ENCODE measurements at regions not wholly inside any gene's neighbourhood (a gene's known extent, or its start where the extent isn't known, plus 50 kb on each side); places are given as distances from the start of the nearest gene placed in this dataset.

- DNase-seq = no peak
These were observed 73.1 kb upstream of the KCNA4 start for GRCh38 chr11:30089921-30090320.

DNA sequence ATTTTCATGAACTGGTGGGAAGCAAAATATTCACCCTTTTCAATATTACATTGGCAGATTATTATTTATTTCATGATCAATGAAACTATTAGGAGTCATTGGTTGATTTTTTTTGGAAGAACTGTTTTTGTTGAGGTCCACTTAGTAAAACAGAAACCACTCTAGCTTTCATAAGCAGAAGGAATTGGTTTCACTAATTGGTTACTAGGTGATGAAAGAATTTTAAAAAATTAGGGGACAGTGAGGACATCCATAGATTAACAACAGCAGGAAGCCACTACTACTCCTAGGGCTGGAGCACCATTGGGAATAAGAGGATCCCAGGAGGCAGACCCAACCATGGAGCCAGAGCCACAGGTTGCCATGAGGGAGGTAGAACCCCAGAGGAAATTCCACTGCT lies 74.4 kb upstream of the KCNA4 start:
- no peak for DNase-seq

- DNase-seq = no peak
These were observed 74.9 kb upstream of the KCNA4 start for GRCh38 chr11:30091737-30092136.

- DNase-seq = no peak
These were observed 75.7 kb upstream of the KCNA4 start for GRCh38 chr11:30092518-30092917.

DNA sequence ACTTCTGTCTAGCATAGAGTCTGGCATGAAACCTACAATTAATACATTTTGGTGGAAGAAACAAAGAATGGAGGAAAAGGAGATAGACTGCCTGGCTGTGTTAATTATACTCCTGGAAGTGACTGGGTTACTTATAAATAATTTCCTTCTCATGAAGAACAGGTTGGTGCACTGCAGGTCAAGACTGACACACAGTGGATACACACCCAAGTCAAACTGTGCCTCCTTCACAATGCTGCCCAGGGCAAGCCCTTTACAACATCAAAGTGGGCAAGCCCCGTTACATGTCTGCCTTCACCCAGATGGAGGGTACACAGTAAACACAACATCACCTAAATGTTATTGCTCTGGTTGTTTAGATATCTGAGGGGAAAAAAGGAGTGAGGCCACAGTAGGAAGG lies 83.7 kb upstream of the KCNA4 start:
- DNase-seq = no peak

GRCh38 chr11:30106222-30107181 lies 89.7 kb upstream of the KCNA4 start:
- DNase-seq = no peak

DNA sequence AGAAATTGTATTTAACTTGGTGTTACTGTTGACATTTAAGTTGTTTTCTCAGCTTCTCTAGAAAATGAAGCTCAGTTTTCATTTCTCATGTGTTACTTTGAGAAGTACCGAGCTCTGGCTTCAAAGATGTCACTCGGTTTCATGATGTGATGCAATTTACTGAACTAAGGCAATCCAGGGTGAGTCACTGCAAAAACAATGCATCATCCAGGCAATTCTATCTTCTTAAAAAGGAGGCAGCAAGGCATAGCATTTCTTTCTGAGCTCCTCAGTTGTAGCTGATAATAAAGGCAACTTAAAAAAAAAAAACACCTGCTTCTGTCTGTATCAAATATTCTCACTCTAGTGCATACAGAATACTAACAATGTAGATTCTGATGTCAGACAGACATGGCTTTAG lies 91.1 kb upstream of the KCNA4 start:
- DNase-seq = no peak

DNA sequence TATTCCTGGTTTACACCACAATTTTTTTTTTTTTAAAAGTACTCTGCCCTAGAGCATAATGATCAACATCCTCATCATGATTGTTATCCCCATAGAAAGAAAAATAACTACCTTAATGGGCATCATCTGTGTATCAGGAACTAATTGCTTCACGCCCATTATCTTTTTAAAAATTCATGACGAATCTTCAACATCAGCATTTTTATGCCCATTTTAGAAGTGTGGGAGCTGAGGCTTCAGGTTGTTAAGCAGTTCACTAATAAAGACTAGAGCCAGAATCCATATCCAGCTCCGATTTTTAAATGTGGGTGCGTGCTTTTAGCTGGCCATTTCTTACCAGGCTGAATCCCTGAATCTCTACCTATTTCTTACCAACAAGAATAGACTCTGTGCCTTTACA lies 92.9 kb upstream of the KCNA4 start:
- DNase-seq = no peak

GRCh38 chr11:30110691-30111090 lies 93.9 kb upstream of the KCNA4 start:
- no peak for DNase-seq

DNA sequence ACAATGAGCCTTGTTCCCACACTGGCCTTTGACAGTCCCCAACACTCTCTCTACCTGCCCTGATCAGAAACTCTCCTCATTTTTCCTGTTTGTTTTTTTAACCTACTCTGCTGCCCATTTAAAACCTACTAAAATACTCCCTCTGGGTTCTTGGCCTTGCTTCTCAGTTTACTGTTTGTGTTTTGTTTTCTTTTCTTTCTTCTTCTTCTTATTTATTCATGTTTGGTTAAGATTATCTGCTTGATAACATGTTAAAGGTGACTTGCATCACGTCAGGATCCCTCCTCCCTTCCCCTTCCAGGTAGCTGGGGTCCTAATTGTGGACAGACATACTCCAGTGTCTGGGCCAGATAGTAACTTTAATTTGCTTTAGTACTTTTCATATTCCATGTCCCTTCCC lies 95.0 kb upstream of the KCNA4 start:
- no peak for DNase-seq

GRCh38 chr11:30113326-30113898 lies 96.6 kb upstream of the KCNA4 start:
- no peak for DNase-seq

DNA sequence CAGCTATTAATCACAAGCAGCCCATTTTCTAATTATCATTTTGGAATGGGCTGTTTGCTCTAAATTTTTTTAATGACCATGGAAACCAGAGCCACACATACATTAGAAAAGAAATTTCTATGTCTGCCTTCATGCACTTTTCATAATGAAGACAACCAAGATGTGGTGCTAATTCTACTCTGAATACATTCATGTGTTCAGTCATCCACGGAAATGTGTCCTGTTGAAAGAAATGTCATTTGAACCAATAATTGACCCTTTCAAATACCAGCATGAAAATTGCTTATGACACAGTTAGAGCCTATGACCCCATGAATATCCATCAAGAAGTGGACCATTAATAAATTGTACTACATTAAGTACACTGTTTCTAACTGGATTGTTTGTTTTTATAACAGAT lies 99.7 kb upstream of the KCNA4 start:
- no peak for DNase-seq

DNA sequence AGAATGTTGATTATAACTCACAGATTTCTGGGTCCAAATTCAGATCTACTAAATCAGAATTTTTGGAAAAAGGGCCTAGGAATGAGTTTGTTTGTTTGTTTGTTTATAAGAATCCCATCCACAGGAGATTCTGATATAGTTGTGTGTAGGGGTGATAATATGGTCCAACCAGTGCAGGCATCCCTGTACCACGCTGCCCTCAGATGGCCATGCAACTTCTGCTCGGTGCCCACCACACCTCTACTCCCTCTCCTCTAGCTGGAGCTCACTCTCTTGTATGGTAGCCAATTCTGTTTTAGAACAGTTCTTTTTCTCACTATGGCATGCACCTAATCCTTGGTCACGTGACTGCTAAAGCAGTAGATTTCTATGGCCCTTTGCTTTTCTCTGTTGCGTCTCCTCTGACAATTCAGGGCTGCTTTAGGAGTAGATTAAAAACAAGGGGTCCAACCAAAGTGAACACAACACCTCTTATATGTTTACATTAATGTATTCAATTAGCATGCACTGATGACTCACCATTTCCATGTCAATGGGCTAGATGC lies 103.3 kb upstream of the KCNA4 start:
- DNase-seq = no peak

DNA sequence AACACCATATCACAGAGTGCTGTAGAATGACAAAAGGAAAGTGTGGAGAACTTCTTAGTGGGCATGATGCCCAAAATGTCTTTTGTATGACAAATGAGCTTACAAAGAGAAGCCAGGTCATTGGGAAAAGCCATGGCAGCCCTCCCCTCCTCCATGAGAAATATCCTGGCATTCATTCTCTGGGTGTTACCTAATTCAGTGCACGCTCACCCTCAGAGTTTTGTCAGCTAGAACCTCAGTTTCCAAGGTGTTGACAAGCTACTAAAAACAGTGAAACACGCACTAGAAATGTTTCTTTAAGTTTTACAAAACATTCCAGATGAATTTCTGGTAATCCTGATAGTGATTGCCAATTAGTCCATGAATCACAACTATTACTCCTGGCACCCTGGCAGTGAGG lies 105.4 kb upstream of the FSHB start:
- DNase-seq = no peak

DNA sequence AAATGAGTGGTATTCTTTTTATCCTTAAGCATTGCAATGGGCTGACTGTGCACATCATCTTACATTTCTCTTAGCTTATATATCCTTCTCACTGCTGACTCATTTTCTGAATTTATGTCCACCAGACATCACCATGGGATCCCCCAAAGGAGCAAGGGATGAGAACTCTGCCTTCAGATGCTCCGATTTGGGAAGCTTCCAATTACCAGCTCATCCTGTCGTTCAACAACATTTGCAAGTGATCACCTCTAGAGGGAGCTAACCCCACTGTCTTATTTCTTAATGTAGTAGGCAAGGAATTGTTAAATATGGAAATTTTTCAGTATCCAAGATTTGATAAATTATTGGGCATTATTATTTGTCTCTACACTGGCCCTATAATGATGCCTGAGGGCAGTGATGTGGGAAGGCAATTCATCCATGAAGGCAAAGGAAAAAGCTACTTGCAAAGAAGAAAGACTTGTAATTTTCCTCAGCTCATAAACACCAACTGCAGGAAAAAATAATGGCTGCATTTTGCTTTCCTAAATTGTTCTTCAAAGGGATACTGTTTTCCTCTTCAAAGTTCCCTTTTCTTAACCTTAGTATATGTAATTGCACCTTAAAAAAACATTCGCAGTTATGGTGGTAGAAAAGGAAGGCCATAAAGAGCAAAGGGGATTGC lies 102.4 kb upstream of the FSHB start:
- peak; percentile 15 to 19 for DNase-seq

DNA sequence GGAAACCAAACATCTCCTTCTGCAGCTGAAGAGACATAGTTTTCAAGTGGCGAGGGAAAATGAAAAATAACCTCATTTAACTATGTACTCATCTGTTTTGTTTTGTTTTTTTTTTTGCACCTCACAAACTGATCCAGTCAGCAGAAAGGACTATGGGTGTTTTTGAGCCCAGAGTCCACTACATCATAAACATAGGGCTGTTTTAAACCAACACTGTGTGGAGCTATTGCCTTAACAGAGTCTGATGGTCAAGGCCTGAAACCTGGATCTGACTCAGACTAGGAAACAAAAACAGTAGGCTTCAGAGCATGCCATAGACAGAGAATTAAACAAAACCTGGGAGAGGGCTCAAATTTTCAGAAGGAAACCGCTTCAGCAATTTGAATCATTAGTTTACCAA lies 99.3 kb upstream of the FSHB start:
- no peak for DNase-seq

DNA sequence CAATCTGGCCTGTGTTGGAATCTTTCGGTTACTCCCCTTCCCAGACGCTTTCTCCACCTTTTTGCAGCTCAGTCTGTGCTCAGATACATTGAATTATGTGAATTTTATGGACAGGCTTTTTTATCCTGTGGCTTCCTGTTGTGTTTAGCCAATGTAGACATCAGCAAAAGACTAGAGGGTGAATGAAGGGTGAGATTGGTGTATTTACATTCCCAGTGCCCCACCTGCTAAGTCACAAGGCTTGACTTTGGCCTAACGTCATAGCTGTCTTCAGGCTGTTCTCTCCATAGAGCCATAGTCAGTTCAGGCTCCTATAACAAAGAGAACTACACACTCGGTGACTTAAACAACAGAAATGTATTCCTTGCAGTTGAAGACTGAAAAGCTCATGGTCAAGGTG lies 97.5 kb upstream of the FSHB start:
- DNase-seq = no peak

DNA sequence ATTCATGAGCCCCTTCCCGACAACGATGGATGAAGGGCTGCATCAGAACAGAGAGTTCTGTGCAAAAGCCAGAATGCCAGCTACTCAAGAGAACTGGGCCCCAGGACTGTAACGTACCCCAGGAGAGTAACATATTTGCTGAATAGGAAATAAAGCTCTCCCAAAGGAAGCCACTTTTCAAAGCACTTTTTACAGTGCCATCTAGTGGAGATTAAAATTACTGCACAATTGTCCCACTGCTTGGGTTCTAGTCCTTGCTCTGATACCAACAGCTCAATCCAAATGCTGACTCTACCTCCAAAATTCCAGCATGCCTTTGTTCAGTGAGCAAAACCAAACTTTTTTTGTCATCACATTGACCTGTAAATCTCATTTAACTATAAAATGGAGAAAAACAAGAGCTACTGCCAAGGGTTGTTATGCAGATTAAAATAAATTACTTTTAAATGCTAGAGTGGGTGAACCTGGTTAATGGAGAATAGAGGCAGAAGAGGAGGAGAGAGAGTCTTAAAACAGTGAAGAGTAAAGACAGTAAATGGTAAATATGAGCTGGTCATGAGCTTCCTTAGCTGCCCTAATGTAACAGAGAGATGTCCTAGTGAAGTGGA lies 87.6 kb upstream of the FSHB start:
- peak; percentile 30 to 43 for DNase-seq

GRCh38 chr11:30147293-30147692 lies 83.5 kb upstream of the FSHB start:
- no peak for DNase-seq

- no peak for DNase-seq
These were observed 80.8 kb upstream of the FSHB start for GRCh38 chr11:30149998-30150397.

- no peak for DNase-seq
These were observed 80.4 kb upstream of the FSHB start for GRCh38 chr11:30150425-30150824.

DNA sequence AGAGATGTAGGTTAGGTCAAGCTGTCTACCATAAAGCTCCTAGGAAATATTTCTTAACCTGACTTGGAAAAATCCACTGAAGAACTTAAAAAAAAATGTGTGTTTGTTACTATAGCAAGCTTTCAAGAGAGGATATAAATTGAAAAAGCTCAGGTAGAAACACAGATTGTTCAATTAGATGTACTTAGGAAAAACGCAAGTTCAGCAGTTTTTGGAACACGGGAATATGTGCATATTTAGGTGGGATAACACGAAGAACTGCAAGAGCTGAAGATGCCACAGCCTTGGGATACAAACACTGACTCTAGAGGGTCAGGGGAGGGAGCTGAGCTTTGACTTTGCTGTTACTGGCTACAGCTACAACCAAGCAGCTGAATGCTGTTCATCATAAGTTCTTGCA lies 77.8 kb upstream of the FSHB start:
- no peak for DNase-seq

GRCh38 chr11:30155428-30155827 lies 75.4 kb upstream of the FSHB start:
- no peak for DNase-seq

Measured in inflammatory macrophage (primary cell).